Breast epithelium (tissue), 4 donors: ENCODE measurements at regions not wholly inside any gene's neighbourhood (a gene's known extent, or its start where the extent isn't known, plus 50 kb on each side); places are given as distances from the start of the nearest gene placed in this dataset.

Experiments
- DNase-seq, 2 donors: peaks; one replicate each; pipeline ENCODE4 v3.0.0-alpha.2; 2019; ENCODE audit warnings: low spot score in 2 of 2
- H3K27ac ChIP-seq, 2 donors: fragments of 200-600 bp; sonication (generic) in 1 of 2; one replicate each; pipeline ENCODE4 v1.5.1; 2016 to 2019; ENCODE audit warnings: mild to moderate bottlenecking in 1 of 2
- H3K27me3 ChIP-seq, 2 donors: fragments of 200-600 bp; sonication (generic) in 1 of 2; one replicate each; pipeline versions ENCODE4 v1.5.1 to v1.6.0; 2017 to 2019; ENCODE audit warnings: control low read depth in 1 of 2, mild to moderate bottlenecking in 1 of 2
- H3K36me3 ChIP-seq: fragments of 200-600 bp; one replicate; pipeline ENCODE4 v1.5.1; 2019
- H3K4me1 ChIP-seq, 2 donors: fragments of 200-600 bp; sonication (generic); one replicate each; pipeline ENCODE4 v1.5.1; 2016 to 2019; ENCODE audit warnings: control low read depth in 1 of 2
- H3K4me3 ChIP-seq, 3 donors: fragments of 200-600 bp; sonication (generic); 1 replicate in 2 of 3; 2 replicates in 1 of 3; pipeline ENCODE4 v1.5.1; 2016 to 2019; ENCODE audit warnings: mild to moderate bottlenecking in 3 of 3, moderate library complexity in 2 of 3
- H3K9me3 ChIP-seq, 2 donors: fragments of 200-600 bp; sonication (generic) in 1 of 2; one replicate each; pipeline ENCODE4 v1.5.1; 2016 to 2019; ENCODE audit warnings: control low read depth in 1 of 2
- POLR2A ChIP-seq: fragments of 450-650 bp; IDR thresholded peaks from one replicate; pipeline ENCODE4 v1.6.1; 2016; ENCODE audit warnings: antibody characterized with exemption, mild to moderate bottlenecking, moderate library complexity
- POLR2AphosphoS5 ChIP-seq, 3 donors: sonication (generic); formaldehyde crosslinking; IDR thresholded peaks; one replicate each; pipeline ENCODE4 v1.6.1; 2017; ENCODE audit warnings: antibody characterized with exemption in 3 of 3
- intact Hi-C: fragments of 100-400 bp; cut with DNase I; formaldehyde crosslinking; loops from one replicate; pipeline ENCODE4 v1.15.1; 2023; ENCODE audit warnings: low total_unique reads
- TF ChIP-seq, protein P1 (sequence below), 3 donors: fragments of 450-650 bp; IDR thresholded peaks; one replicate each; pipeline ENCODE4 v1.5.1; 2016 to 2017; ENCODE audit warnings: antibody characterized with exemption in 3 of 3, mild to moderate bottlenecking in 3 of 3, moderate library complexity in 3 of 3

DNA sequence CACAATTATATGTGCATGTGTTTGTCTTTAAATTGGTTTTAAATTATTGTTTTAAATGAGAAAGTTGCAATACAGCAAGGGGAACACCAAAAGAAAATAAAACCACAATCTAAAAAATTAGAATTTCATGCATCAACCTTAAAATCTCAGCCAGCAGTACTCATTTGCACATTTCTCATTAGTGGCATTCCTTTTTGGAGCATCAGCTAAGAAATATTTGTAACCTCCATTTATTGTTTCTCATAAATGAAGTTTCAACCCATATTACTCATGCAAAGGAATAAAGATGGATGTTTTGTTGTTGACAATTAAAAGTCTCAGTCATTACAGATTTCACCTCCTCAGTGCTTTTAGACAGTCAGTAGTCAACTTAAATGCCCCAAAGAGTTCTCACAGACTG, 160.1 kb downstream of the TBX15 start:
- DNase-seq: no peak
- Histone ChIP-seq H3K4me3 (no peak overlapping the region), H3K9me3 (no peaks in the 10 kb centered on the region), H3K27ac (no peak overlapping the region), H3K4me1 (no peaks in the 10 kb centered on the region), H3K27me3 (no peaks in the 10 kb centered on the region), H3K36me3 (no peaks in the 10 kb centered on the region)
- intact Hi-C loops: loop anchor here (2.0 kb wide), 1 partner anchor 69 kb away; no protein-coding TSS in a partner anchor
- TF ChIP-seq POLR2A (no peak), POLR2AphosphoS5 (IDR thresholded peaks at IDR 0.05) (no peak)
- TF ChIP-seq, protein P1, sequence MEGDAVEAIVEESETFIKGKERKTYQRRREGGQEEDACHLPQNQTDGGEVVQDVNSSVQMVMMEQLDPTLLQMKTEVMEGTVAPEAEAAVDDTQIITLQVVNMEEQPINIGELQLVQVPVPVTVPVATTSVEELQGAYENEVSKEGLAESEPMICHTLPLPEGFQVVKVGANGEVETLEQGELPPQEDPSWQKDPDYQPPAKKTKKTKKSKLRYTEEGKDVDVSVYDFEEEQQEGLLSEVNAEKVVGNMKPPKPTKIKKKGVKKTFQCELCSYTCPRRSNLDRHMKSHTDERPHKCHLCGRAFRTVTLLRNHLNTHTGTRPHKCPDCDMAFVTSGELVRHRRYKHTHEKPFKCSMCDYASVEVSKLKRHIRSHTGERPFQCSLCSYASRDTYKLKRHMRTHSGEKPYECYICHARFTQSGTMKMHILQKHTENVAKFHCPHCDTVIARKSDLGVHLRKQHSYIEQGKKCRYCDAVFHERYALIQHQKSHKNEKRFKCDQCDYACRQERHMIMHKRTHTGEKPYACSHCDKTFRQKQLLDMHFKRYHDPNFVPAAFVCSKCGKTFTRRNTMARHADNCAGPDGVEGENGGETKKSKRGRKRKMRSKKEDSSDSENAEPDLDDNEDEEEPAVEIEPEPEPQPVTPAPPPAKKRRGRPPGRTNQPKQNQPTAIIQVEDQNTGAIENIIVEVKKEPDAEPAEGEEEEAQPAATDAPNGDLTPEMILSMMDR (IDR thresholded peaks at IDR 0.05): no peak

DNA sequence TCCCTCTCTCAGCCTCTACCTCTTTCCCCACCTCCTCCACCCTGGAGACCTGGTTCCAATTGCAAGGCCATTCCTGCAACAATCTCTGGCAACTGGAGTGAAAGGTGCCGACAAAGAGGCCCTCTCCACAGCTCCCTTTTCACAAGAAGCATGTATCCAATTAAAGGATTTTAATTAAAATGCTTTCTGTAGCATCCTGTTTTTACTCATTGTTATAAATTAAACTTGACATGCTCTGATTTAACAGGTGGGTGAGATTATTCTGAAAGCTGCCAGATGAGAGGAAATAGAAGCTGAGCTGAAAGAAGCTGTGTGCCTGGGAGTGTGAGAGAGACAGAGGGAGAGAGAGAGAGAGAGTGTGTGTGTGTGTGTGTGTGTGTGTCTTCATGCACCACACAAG, 160.5 kb downstream of the TBX15 start:
- TF ChIP-seq POLR2A: no peak
- TF ChIP-seq, protein P1 (IDR thresholded peaks at IDR 0.05): no peak
- TF ChIP-seq POLR2AphosphoS5 (IDR thresholded peaks at IDR 0.05): no peak
- no peak for DNase-seq
- H3K36me3 ChIP-seq: no peaks in the 10 kb centered on the region
- no peaks in the 10 kb centered on the region for H3K27me3 ChIP-seq
- H3K9me3 ChIP-seq: no peaks in the 10 kb centered on the region
- intact Hi-C loops: loop anchor here (2.0 kb wide), 1 partner anchor 69 kb away; no protein-coding TSS in a partner anchor
- H3K27ac ChIP-seq: no peak overlapping the region
- no peak overlapping the region for H3K4me3 ChIP-seq
- H3K4me1 ChIP-seq: no peaks in the 10 kb centered on the region

DNA sequence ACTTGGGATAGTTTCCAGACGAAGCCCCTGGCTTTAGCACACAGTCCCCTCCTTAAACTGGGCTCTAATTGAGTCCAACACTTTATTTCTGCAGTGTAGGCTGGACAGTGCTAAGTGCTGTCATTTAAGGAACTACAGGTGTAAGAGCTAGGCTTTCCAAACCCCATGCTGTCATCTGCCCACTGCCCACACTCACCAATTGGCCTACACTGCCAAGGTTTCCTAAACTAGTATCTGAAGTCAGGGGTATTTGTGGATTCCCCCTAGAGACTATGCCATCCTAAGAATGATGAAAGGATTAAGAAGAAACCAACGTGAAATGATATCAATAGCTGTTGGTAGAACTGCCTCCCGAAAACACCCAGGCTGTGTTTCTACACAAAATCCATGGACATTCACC, 160.9 kb downstream of the TBX15 start:
- Histone ChIP-seq H3K4me1 (no peaks in the 10 kb centered on the region), H3K27ac (no peak overlapping the region), H3K9me3 (no peaks in the 10 kb centered on the region), H3K27me3 (no peaks in the 10 kb centered on the region), H3K36me3 (no peaks in the 10 kb centered on the region), H3K4me3 (no peak overlapping the region)
- TF ChIP-seq, protein P1 (IDR thresholded peaks at IDR 0.05): no peak
- TF ChIP-seq POLR2A (no peak), POLR2AphosphoS5 (IDR thresholded peaks at IDR 0.05) (no peak)
- DNase-seq: no peak
- intact Hi-C loops: no loop called here

DNA sequence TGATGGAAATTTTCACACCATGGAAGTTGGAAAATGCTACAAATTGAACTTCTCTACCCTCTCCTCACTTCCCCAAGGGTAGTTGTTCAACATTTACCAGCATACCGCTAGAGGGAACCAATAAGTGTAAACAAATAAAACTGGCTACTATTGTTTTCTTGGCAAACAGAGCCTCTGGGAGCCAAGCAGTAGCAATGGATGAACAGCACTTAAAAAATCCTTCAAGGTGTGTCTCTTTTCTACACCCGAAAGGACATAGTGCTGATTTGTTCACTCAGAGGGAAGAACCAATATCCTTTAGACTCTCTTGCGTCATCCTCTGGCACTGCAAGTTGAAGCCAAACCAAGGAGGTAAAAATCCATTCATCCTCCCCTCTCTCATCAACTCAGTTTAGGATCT, 161.5 kb downstream of the TBX15 start:
- intact Hi-C loops: no loop called here
- Histone ChIP-seq H3K27me3 (no peaks in the 10 kb centered on the region), H3K36me3 (no peaks in the 10 kb centered on the region), H3K9me3 (no peaks in the 10 kb centered on the region), H3K4me3 (no peak overlapping the region), H3K4me1 (no peaks in the 10 kb centered on the region), H3K27ac (no peak overlapping the region)
- TF ChIP-seq, protein P1 (IDR thresholded peaks at IDR 0.05): no peak
- no peak for TF ChIP-seq POLR2A
- no peak for TF ChIP-seq POLR2AphosphoS5 (IDR thresholded peaks at IDR 0.05)
- DNase-seq: no peak

DNA sequence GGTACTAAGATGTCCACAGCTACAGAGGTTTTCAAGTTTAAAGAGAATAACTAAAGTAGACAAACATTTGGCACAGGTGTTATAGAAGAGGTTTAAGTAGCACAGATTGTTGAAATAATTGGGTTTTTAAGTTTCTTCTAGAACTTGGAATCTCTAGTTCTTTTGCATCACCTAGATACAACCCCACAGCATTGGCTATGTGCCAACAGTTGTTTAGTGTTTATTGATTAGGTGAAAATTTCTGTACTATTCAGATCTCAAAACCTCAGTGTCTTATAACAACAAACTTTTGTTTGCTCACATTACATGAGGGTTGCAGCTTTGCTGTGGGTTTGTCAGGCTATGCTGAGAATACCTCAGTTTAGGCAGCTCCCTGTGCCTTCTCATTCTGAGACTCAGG, 162.5 kb downstream of the TBX15 start:
- TF ChIP-seq POLR2A: no peak
- no peak for TF ChIP-seq POLR2AphosphoS5 (IDR thresholded peaks at IDR 0.05)
- TF ChIP-seq, protein P1 (IDR thresholded peaks at IDR 0.05): no peak
- intact Hi-C loops: no loop called here
- Histone ChIP-seq H3K4me1 (no peaks in the 10 kb centered on the region), H3K36me3 (no peaks in the 10 kb centered on the region), H3K4me3 (no peak overlapping the region), H3K27me3 (no peaks in the 10 kb centered on the region), H3K9me3 (no peaks in the 10 kb centered on the region), H3K27ac (no peak overlapping the region)
- DNase-seq: no peak
